Right ventricle myocardium superior (tissue), 1 donor: ENCODE measurements at regions not wholly inside any gene's neighbourhood (a gene's known extent, or its start where the extent isn't known, plus 50 kb on each side); places are given as distances from the start of the nearest gene placed in this dataset.

Experiments
- ATAC-seq: fragments of 200-7000 bp; cut with Tn5 transposase; one replicate; pipeline ENCODE4 v1.9.1; 2020; ENCODE audit warnings: mild to moderate bottlenecking; ENCODE audit not compliant: poor library complexity
- DNase-seq: peaks from one replicate; pipeline ENCODE4 v3.0.0-alpha.2; 2020
- intact Hi-C: fragments of 100-400 bp; cut with DNase I; formaldehyde crosslinking; loops from one replicate; pipeline ENCODE4 v1.11.2; 2022
- donor health status: DM: no; HTN: yes; CAD: no; lungs with severe emphysema.

DNA sequence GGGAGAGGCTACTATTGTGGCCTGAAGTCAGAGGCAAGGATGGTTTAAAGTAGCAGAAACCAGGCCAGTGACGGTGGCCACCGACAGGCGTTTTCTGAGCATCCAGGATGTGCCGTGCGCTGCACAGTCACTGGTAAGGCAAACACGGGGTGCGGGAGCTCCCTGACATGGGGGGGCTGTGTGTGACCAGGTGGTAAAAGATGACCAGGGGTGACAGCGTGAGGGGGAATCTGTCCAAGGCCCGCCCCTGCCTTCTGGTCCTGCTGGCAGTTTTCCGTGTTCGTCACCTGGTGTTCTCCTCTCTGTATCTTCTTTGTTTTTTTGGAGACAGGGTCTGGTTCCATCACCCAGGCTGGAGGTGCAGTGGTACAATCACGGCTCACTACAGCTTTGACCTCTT lies 167.4 kb downstream of the ICE1 start:
- intact Hi-C loops = no loop called here
- ATAC-seq = no peak
- DNase-seq = no peak

DNA sequence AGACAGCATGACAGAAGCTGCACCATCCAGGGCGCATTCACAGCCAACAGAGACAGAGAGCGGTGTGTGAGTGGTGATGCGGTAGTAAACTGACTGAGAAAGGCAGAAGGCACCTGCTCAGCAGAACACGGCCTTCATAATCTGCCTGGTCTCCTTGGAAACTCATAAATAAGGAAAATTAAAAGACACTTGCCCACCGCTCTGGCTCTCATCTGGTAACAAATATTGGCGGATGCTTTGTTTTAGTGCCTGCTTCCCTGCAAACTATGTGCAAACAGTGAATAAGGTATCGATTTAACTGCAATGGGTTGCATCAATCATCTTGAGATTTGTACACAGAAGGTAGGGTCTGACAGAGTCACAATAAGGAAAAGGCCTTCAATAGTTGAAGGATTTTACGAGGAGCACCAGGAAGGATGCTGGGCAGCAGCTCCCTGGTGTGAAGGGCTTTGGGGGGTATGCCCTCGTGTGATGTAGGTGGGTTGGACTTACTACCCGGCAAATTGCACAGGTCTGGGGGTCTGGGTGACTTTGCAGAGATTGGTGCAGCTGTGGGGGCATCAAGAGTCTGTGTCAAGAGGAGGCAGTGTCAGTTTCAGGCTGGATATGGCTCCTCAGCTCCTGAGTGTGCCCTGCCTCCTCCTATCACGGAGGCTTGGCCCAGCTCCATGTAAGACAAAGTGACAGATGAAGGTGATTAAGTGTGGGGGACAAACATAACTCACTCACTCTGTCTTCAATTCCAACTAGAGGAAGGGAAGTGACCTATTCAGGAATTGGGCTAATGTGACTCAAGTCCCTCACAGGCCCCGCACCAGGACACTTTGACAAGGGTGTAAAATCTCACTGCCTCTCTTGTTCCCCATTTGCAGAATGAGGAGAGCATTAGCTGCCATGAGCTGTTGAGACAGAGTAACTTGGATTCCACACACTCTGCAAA lies 166.7 kb downstream of the ICE1 start:
- DNase-seq (no peak), ATAC-seq (no peak)

DNA sequence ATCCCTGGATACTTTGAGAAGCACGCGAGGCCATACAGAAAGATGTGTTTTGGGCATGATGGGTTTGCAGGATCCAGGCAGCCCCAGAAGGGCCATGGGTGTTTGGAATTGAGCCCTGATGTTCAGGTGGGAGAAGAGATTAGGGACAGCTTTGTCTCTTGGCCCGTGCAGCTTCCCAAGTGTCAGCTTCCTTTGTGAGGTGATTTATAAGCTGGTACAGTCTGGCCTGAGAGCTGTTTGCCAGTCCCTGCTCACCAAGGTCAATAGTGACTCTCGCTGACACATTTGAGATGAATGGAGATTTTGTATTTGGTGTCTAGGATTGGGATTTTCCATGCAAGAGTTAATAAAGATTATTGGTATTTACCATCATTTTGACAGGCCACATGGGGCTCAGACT lies 165.9 kb downstream of the ICE1 start:
- DNase-seq = no peak
- intact Hi-C loops = no loop called here
- ATAC-seq = no peak

More for the DNA sequence above, 166.7 kb downstream of the ICE1 start:
- intact Hi-C loops = no loop called here

DNA sequence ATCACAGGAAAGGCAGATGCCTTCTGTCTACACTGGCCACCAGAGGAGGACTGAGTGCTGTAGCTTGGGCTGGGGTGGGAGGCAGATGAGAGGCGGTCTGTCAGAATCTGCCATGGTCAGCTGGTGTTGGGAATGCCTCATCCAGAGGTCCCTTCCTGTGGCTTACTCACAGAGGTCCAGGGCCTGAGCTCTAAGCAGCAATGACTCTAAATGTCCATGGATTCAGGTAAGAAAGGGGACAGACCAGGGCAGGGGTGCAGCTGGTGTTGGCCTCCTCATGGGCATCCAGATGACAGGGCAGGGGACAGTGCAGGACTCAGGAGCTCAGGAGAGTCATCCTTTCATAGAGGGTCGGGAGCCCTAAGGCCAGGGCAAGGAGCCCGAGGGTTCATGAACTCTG lies 165.0 kb downstream of the ICE1 start:
- no peak for ATAC-seq
- intact Hi-C loops = no loop called here
- no peak for DNase-seq

DNA sequence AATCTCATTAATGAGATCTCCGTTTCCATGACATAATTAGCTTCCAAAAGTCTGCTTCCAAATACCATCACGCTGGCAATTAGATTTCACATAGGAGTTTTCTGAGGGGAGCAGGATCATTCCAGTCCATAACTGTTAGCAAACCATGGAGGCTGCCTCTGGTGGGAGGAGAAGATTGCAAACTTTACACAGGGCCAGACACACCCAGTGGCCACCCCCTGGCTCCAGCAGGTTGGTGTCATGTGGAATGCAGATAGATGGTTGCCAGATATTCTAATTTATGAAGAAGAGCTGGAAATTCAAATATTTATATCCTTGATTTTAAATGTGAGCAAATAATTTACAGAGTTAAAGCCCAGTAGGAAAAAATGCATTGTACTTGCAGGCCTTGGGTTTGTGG lies 164.2 kb downstream of the ICE1 start:
- intact Hi-C loops = no loop called here
- ATAC-seq = no peak
- no peak for DNase-seq

DNA sequence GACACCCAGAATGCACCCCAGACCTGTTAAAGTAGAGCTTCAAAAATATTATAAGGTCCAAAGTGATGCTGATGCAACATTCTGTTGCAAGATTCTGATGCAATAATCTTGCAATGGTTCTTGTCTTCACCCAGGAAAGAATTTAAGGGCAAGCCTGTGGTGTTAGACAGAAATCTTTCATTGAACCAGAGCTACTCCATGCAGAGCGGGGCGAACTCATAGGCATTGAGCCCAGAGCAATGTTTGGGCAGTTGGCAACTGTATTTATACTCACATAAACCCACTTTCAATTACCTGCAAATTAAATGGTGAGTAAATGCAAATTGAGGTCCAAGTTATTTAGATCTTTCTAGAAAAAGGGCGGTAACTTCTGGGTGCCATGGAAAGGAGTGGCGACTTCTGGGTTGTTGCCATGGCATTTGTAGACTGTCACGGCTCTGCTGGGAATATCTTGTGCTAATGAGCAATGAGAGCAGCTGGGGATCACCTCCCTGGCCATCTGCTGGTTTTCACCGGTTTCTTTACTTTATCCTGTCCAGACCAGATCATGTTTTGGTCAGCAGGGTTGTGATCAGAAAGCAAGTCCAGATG lies 163.4 kb downstream of the ICE1 start:
- ATAC-seq (no peak), DNase-seq (no peak)
- intact Hi-C loops = no loop called here

DNA sequence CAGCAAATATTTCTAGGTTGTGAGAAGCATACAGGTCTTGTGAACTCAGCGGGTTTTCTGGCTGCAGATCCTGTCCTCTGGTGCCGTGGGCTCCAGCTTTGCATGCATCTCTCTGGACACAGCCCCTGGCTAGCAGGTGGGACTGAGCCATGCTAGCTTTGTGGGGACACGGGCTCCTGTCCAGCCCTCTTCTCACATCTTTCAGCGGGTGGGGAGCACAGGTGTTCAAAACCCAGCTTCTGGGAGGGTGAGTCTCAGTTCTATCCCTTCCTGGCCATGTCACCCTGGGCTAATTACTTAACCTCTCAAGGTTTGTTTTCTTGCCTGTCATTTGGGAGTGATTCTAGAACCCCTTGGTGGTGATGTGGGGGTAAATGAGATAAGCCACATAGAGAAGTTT lies 162.3 kb downstream of the ICE1 start:
- intact Hi-C loops = no loop called here
- DNase-seq (no peak), ATAC-seq (no peak)

DNA sequence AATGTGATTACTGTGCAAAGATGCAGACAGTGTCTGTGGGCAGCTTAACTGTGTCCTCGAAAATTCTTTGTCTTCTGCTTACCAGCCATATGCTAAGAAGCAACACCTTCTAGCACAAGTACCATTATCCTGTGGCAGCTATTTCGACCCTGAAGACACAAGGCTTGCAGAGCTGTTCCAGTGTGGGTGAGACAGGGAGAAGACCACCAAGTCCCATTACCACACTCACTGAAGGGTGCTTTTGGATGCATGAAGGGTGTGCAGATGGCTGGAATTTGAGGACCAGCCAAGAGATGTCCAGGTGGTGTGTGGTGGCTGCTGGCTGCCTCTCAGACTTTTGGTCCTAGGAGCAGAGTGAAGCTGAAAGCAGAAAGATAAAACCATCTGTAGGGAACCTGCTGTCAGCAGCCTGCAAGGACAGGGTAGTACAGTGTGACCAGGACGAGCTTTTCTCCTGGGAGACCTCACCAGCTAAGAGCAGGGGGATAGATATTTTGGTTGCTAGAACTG lies 161.8 kb downstream of the ICE1 start:
- intact Hi-C loops = no loop called here
- ATAC-seq (no peak), DNase-seq (no peak)

DNA sequence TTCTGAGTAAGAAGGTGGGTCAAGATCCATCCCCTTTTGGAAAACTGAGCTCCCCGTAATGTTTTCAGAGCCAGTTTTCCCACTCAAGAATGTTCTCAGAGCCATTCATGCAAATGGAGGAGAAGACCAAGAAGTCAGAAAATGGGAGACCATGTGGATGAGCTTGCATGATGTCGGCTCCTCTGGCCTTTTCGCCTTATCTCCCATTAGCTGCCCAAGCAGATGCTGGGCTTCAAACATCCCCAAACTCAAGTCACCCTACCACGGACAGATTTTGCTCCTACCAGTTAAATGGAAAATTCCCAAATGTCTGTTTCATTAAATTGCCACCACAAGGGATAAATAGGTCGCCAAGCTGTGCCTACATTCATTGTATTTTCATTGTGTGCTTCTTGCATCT lies 161.4 kb downstream of the ICE1 start:
- intact Hi-C loops = no loop called here
- ATAC-seq = no peak
- DNase-seq = no peak

DNA sequence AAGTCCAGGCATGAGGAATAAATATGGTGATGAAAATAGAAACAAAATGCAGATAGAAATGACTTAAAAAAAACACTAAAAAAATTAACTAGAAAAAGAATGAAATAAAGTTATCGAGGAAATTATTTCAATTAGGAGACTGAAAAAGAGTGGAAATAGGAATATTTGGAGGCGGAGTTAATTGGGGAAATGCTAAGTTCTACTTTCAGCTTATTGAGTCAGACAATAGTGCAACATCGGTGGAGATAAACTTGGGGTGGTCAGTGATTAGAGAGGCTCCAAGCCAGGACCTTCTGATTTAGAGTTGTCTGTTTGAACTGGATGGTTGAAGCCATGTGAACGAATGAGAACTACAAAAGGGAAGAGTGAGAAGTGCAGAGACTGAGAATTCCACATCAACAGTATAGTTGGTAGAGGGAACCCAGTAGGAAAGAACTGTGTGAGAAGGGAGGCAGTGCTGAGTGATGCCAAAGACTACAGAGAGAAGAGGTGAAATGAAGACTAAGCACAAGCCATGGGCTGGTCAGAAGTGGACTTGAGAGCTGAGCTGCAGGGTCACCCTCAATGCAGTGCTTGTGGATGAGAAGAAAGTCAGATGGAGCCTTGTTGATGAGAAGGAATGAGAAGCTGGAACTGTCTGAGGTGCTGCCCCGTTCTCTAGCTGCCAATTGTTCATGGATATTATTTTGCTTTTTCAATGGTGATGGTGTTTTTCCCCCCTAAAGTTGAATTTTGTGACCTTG lies 160.7 kb downstream of the ICE1 start:
- intact Hi-C loops = no loop called here
- ATAC-seq (no peak), DNase-seq (no peak)

DNA sequence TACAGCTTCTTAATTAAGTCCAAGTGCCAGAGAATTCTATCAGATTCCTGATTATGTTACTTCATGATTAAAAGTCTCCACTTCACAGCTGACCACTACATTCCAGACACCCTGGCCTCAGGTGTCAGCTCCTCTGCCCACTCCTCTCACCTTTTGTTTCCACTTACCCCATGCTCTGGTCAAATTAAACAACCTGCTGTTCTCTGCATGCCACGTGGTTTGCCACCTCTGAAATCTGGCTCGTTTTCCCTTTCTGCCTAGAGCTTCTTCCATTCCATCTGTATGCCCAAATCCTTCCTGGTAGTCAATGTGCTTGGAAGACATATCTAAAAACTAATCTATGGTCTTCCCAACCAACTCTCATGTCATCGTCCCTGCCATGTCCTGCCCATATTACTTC lies 158.6 kb downstream of the ICE1 start:
- ATAC-seq (no peak), DNase-seq (no peak)
- intact Hi-C loops = no loop called here

DNA sequence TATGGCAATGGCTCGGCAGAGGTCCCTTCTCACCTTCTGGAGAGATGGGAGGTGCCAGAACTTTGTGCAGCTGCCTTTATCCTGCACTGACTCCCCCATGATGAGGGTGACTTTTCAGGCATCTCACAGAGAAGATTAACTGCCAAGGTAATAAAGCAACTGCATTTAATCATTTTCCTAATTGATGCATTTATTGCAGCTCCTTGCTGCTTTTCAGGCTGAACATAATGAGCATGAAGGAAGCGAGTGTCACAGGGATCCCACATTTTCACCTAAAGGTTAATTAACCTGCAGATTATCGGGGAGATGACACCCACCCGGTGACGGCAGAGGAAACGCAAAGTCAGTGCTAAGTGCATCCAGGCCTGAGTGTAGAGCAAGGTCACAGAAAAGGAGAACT lies 154.3 kb downstream of the ICE1 start:
- DNase-seq = no peak
- intact Hi-C loops = no loop called here
- no peak for ATAC-seq

DNA sequence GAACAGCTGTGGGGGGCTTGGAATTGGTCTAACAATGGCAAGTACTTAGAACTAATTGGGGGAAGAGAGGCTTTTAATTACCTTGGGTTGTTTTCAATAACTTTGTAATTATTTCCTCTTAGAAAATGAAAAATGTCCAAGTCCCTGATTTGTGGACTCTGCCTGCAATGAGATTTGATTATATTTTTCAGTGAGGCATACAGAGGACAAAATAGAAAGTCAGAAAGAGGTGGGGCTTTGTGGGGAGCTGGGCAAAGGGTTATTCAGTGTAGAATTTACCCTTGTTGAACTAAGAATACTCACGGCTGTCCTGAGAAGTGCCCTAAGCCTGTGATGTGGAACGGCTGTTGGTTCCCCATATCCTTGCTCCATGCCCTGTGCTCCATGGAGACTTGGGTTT lies 153.0 kb downstream of the ICE1 start:
- ATAC-seq (no peak), DNase-seq (no peak)
- intact Hi-C loops = no loop called here

DNA sequence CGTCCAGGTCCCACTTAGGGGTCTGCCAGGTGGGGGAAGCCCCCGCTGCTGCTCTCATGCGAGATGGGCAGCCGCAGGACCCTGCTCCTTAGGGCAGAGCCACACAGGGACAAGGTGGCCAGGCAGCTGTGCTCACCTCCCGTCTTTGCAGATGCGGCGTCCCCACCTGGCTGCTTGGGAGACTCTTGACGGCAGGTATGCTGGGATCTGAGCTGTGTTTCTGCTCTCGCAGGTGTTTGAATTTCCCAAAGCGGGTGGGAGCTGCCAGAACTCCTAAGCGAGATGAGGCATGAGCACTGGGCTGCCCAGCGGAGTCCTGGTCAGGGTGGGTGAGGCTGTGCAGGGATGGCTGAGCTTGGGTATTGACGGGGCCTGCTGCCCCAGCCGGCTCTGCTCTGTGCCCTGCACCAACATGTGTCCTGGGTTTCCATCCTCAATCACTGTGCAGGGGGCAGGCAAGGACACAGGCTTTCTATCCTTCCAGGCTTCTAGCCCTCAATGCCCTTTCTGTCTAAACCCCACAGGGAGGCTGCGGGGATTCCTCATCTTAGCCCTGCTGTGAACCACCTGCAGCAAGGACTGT lies 151.4 kb downstream of the ICE1 start:
- intact Hi-C loops = no loop called here
- DNase-seq (no peak), ATAC-seq (no peak)

DNA sequence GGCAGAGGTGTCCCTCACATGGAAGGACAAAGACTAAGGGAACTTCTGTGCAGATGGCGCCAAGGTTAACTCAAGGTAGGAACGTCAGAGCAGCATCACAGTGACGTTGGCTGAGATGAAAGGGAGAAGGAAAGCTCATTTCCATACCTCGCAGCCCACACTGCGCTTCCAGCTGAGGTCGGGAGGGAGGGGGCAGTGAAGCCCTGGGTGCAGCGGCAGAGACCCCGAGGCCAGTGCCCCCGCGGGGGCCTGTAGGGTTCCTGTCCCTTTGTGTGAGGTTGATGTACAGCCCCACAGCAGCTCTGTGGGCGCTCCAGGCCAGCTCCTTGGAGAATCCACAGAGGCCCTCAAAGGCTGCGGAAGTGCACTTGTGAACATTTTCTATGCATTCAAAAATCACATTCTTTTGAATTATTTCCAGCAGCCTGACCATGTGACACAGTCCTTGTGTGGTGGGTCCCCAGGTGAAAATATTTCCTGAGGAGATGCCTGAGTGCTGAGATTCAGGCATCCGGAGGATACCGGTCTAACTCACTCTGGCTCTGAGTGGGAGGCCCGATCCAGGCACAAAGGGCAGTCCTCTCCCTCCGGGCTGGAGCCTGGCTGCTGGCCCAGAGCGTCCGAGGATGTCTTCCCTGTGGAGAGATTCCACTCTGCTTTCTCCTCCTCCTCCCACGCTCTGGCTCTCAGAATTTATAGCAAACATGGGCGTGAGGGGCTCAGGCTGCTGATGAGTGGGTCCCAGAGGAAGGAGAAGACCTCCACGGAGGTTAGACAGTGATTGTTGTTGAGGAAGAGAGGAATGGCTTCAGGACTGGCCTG lies 150.7 kb downstream of the ICE1 start:
- intact Hi-C loops = no loop called here
- DNase-seq = peak; percentile 57
- ATAC-seq = peak; percentile 48

DNA sequence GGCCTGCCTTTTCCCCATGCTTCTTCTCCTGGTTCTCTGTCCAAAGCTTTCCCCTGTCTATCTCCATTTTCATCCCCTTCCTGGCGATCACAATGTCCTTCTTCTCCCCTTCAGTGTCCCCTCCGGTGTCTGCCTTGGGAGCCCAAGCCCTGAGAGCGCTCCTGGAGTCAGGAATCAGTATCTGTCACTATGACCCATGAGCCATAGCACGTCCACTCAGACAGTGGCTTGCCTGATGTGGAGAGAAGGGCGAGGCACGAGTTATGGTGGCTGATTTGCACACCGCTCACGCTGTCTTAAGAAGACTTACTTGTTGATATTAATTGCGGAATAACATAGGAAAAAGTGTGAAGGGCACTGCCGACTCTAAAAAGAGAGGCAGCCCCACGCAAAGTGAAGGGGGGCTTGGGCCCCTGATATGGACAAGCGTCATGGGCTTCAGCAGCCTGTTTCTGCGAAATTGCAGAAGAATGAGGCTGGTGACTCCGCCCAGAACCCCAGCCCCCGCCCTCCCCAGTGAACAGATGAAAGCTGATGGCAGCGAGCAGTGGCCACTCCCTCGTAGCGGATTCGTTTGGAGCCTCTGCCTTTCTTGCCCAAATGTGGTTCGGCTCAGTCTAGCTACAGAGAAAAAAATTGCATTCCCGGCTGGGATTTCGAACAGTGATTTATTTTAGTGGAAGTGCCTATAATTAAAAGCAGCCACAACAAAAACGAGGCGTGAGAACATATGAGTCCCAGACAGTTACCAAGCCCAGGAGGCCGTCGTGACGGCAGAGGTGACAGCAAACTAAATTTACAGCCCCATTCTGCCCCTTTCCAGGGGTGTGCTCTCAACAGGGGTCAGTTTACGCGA lies 149.8 kb downstream of the ICE1 start:
- ATAC-seq (peak; percentile 27), DNase-seq (peak; percentile 57)
- intact Hi-C loops = no loop called here

DNA sequence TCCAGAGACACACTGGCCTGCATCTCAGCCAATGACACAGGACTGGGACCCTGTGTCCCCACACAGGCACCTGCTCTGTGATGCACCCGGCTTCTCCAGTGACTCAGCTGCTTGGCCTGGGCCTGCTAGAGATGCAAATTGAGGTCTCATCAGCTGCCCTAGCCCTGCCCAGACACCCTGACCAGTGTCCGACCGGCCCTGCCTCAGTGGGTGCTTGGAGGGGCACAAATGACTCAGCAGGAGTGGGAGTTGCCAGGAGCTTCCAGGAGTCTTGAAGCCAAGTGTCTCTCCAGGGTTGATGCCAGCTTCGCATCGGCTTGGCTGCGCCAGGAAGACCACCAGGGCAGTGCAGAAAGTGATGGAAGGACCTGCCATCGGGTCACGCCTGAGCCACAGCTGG lies 148.2 kb downstream of the ICE1 start:
- no peak for ATAC-seq

DNA sequence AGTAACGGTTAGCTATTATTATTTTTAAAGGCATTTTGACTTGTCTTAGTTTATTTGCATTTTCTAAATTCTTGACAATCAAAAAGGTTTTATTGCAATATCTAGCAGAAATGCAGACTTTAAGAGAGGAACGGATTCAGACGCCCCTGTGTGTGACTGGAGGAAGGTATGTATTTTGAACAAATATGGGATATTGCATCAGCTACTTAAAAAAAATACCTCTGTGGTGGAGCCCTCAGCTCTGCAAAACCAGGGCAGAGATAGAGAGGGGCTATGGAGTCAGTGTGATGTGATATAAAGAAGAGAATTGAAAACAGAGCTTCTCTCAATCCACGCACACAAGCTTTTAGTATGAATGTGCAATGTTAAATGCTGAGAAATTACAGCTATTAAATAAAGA lies 142.4 kb downstream of the ICE1 start:
- no peak for ATAC-seq
- DNase-seq = no peak
- intact Hi-C loops = no loop called here

More for the DNA sequence above, 148.2 kb downstream of the ICE1 start:
- intact Hi-C loops = no loop called here
- no peak for DNase-seq
